ENCODE measurements at regions not wholly inside any gene's neighbourhood (a gene's known extent, or its start where the extent isn't known, plus 50 kb on each side); places are given as distances from the start of the nearest gene placed in this dataset.

DNA sequence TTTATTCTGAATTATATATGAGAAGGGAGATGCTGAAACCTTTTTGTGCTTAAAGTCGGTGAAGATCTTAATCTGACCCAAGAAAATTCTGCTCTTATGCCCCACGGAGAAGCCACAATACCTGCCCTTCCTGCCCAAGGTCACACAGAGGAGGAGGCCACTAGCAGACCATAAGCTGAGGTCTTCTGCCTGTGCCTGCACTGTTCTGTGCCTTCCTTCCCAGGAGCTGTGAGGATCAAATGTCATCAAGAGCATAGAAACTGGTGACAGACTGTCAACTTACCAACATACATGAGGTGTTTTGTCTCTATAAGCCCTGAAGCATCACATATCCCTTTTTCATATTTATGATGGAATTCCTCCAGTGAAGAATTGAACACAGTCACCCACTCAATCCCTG lies 233.3 kb downstream of the C1D start:
- TF ChIP-seq CTCF (IDR thresholded peaks at IDR 0.05) (no peak), POLR2A (IDR thresholded peaks at IDR 0.05) (no peak)
